NCI-H526 treated with DMSO at 0.1 percent for 48 hours (cell line): ENCODE measurements at regions not wholly inside any gene's neighbourhood (a gene's known extent, or its start where the extent isn't known, plus 50 kb on each side); places are given as distances from the start of the nearest gene placed in this dataset.
"Not testable (repeated sequence)": the region's sequence is repeated elsewhere in the genome, so short reads cannot be mapped to it uniquely, and the experiment has no call there.

Source experiments
- DNase-seq: peaks from one replicate; lab custom pipeline; 2025; lab: John Stamatoyannopoulos, UW

- no peak for DNase-seq
These were observed 50.7 kb upstream of the TNFSF4 start for GRCh38 chr1:173257805-173258204.

- no peak for DNase-seq
These were observed 51.5 kb upstream of the TNFSF4 start for GRCh38 chr1:173258479-173259264.

GRCh38 chr1:173260329-173260728 is 53.2 kb upstream of the TNFSF4 start:
- DNase-seq, result not testable (repeated sequence)

DNA sequence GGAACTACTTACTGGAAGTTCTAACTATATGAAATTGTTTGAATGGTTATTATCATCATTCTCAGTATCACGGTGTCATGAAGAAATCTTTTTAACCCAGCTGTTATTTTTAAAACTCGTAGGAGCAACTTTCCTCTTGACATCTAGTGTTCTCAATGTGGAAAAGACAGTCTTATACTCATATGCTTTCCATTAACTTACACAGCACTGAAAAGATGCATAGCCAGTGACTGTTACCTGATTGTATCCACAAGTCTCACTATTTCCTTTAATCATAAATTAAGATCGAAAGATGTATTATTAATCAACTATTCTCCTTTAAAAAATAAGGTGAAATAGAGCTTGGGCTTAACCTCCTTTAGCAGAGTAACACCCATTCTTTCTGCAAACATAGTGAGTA is 59.7 kb upstream of the TNFSF4 start:
- no peak for DNase-seq

GRCh38 chr1:173267453-173267945 is 60.4 kb upstream of the TNFSF4 start:
- DNase-seq, result peak; percentile 88

DNA sequence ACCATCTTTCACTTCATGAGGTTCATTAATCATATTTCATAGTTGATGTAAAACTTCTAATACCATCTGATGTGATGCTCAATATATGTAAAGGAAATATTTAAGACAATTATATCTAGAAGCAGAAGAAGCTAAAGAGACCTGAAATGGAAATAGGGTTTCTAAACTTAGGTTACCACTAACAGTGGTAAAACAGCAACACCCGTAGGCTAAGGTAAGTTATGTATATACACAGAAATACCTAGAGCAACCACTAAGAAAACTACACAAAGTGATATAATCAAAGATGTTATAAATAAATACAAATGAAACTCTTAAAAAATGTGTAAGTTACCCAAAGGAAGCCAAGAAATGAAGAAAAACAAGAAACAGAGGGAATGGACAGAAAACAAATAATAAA is 61.1 kb upstream of the TNFSF4 start:
- no peak for DNase-seq

- DNase-seq, result no peak
These were observed 61.7 kb upstream of the TNFSF4 start for GRCh38 chr1:173268786-173269277.

- no peak for DNase-seq
These were observed 62.5 kb upstream of the TNFSF4 start for GRCh38 chr1:173269490-173270230.

GRCh38 chr1:173270243-173270642 is 63.1 kb upstream of the TNFSF4 start:
- DNase-seq, result no peak

- DNase-seq, result not testable (repeated sequence)
These were observed 63.9 kb upstream of the TNFSF4 start for GRCh38 chr1:173271021-173271420.

- no peak for DNase-seq
These were observed 68.4 kb upstream of the TNFSF4 start for GRCh38 chr1:173275496-173275895.

DNA sequence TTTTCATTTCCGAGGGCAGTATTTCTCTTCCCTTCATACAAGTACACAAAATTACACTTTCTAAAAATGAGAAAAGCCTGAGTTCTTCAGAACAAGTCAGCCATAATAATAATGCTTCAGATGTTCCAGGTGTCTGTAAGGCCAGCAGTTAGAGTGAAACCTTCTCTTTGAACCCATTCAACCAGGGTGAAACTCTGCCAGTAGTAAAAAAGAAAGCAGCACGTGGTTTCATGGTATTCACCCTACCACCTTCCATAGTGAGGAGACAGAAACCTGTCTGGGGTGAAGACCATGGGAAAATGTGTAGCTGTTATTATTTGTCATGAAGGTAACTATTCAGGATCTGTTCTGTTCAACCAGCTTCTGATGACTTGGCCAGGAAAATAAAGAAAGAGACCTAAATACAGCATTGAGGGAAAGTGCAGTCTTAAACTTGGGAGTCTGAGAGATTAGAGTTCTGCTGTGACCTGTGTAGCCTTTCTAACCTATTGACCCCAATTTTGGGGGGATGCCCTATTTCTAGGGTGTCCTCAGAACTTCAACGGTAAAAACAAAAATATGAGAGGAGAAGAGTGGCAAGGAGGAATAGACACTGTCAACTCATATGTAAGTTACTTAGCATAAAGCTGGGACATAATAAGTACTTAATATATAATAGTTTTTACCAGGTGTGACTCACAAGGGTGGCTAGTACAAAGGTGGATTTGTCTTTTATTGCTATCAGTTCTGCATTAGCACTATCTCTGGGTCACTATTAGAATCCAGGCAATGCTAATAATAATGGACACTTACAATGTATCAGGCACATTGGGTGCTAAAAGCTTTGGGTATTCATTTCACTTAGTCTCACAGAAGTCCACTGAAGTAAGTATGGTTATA is 70.0 kb upstream of the TNFSF4 start:
- no peak for DNase-seq

- no peak for DNase-seq
These were observed 73.9 kb upstream of the TNFSF4 start for GRCh38 chr1:173280899-173281660.

- DNase-seq, result no peak
These were observed 77.9 kb upstream of the TNFSF4 start for GRCh38 chr1:173285048-173285447.

DNA sequence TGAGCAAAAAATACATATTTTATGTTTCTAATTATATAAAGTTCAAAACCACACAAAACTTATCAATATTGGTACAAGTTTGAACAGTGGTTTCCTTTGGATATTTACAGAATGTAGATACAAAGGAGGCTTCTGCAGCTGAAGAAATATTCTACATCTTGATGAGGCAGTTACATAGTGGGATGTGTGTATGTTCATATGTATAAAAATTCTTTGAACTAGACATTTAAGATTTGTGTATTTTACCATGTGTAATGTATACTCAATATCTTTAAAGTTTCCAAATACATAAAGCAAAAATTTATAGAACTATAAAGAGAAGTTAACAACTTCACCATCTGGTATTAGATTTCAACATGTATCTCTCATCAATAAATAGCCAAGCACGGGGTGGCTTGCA is 80.7 kb upstream of the TNFSF4 start:
- no peak for DNase-seq

GRCh38 chr1:173293756-173294155 is 86.6 kb upstream of the TNFSF4 start:
- DNase-seq, result peak; percentile 53

GRCh38 chr1:173294843-173295242 is 87.7 kb upstream of the TNFSF4 start:
- DNase-seq, result peak; percentile 12

DNA sequence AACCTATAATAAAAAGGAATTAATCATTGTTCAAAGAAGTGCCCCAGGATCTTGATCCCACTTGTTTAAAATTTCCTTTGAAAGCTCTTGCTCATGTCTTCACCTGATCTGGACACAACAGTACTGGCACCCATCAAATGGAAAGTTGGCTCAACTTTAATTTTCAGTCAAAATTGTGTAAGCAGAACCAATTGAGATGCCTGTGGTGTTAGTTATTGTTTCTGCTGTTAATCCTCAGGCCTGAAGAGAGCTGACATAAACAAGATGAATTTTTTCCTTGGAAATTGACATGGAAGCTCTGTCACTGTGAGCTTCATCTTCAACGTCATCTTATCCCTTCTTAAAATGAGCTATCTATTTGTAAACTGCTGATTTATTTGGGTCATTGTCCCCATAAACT is 88.3 kb upstream of the TNFSF4 start:
- DNase-seq, result no peak

GRCh38 chr1:173295995-173296394 is 88.9 kb upstream of the TNFSF4 start:
- no peak for DNase-seq

DNA sequence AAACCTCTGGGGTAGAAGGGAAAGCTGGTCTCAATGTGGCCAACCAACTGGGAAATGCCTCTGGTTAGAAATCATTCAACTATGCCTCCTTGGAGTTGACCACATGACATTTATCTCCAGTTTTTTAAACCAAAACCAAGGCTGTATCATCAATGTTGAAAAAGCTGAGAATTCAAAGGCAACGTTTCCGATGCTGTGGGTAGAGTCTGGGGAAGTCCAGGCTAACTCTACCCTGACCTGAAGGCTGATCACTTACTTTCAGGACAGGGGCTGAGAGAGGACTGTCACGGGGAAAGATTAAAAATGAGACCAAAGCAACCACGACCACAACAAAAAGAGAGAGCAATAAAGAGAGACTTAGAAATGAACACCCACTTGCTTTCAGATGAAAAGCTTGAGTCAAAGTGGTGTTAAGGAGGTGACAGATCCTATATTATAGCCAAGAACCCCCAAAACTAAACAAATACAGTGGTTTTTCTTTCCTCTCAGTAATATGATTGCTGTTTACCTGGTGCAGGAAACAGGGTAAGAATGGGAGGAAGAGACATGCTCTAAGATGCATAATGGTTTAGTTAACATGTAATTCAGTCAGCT is 90.8 kb upstream of the TNFSF4 start:
- no peak for DNase-seq
